NCI-H128 (cell line): ENCODE measurements at regions not wholly inside any gene's neighbourhood (a gene's known extent, or its start where the extent isn't known, plus 50 kb on each side); places are given as distances from the start of the nearest gene placed in this dataset.

ENCODE experiments used
- DNase-seq: peaks from one replicate; lab custom pipeline; 2025; ENCODE audit not compliant: unreplicated experiment; lab: John Stamatoyannopoulos, UW

GRCh38 chr6:125489579-125490285 lies 188.0 kb upstream of the HDDC2 start:
- no peak for DNase-seq

GRCh38 chr6:125491860-125492618 lies 190.3 kb upstream of the HDDC2 start:
- no peak for DNase-seq

GRCh38 chr6:125498606-125499005 lies 196.8 kb upstream of the HDDC2 start:
- DNase-seq, result no peak

- DNase-seq, result no peak
These were observed 197.8 kb upstream of the HDDC2 start for GRCh38 chr6:125499535-125499934.

- DNase-seq, result no peak
These were observed 201.4 kb upstream of the HDDC2 start for GRCh38 chr6:125503181-125503580.

GRCh38 chr6:125507987-125508655 lies 206.4 kb upstream of the HDDC2 start:
- DNase-seq, result no peak

GRCh38 chr6:125508793-125509192 lies 207.0 kb upstream of the HDDC2 start:
- DNase-seq, result no peak

GRCh38 chr6:125509477-125509876 lies 207.7 kb upstream of the HDDC2 start:
- DNase-seq, result no peak

GRCh38 chr6:125510405-125510804 lies 208.6 kb upstream of the HDDC2 start:
- no peak for DNase-seq

GRCh38 chr6:125511809-125512396 lies 210.1 kb upstream of the HDDC2 start:
- DNase-seq, result no peak

GRCh38 chr6:125512621-125513020 lies 210.9 kb upstream of the HDDC2 start:
- no peak for DNase-seq

- no peak for DNase-seq
These were observed 212.2 kb upstream of the HDDC2 start for GRCh38 chr6:125513978-125514377.

GRCh38 chr6:125516644-125517043 lies 214.9 kb upstream of the HDDC2 start:
- no peak for DNase-seq

- no peak for DNase-seq
These were observed 217.6 kb upstream of the HDDC2 start for GRCh38 chr6:125519367-125519766.

GRCh38 chr6:125524356-125524755 lies 222.6 kb upstream of the HDDC2 start:
- no peak for DNase-seq

GRCh38 chr6:125526007-125526720 lies 223.3 kb upstream of the HEY2 start:
- no peak for DNase-seq

GRCh38 chr6:125528621-125529041 lies 220.8 kb upstream of the HEY2 start:
- no peak for DNase-seq

GRCh38 chr6:125529061-125529460 lies 220.4 kb upstream of the HEY2 start:
- DNase-seq, result no peak

- DNase-seq, result no peak
These were observed 215.6 kb upstream of the HEY2 start for GRCh38 chr6:125533710-125534397.
